ENCODE measurements at regions not wholly inside any gene's neighbourhood (a gene's known extent, or its start where the extent isn't known, plus 50 kb on each side); places are given as distances from the start of the nearest gene placed in this dataset.

GRCh38 chr16:75803753-75804152 is 77.5 kb upstream of the CPHXL start:
- TF ChIP-seq POLR2AphosphoS5 (IDR thresholded peaks at IDR 0.05) (no peak), EP300 (IDR thresholded peaks at IDR 0.05) (no peak), POLR2A (IDR thresholded peaks at IDR 0.05) (no peak), CTCF (IDR thresholded peaks at IDR 0.05) (no peak)
- Histone ChIP-seq H3K4me3 (no peak overlapping the region), H3K36me3 (no peaks in the 10 kb centered on the region), H3K4me1 (no peaks in the 10 kb centered on the region), H3K27ac (no peak overlapping the region), H3K27me3 (no peaks in the 10 kb centered on the region), H3K9me3 (no peaks in the 10 kb centered on the region)
- intact Hi-C loops (cut with DNase I): no loop called here
- DNase-seq: no peak
- 38 to 63% methylated on average over 1 of the region's 1 CpG for WGBS, 2 donors

GRCh38 chr16:75804368-75804767 is 78.1 kb upstream of the CPHXL start:
- intact Hi-C loops (cut with DNase I): no loop called here

GRCh38 chr16:75805946-75806345 is 79.7 kb upstream of the CPHXL start:
- Histone ChIP-seq H3K9me3 (no peaks in the 10 kb centered on the region), H3K27ac (no peak overlapping the region), H3K27me3 (no peaks in the 10 kb centered on the region), H3K4me3 (no peak overlapping the region), H3K36me3 (no peaks in the 10 kb centered on the region), H3K4me1 (no peaks in the 10 kb centered on the region)
- intact Hi-C loops (cut with DNase I): no loop called here
- no peak for TF ChIP-seq POLR2A (IDR thresholded peaks at IDR 0.05)
- TF ChIP-seq CTCF (IDR thresholded peaks at IDR 0.05): no peak
- no peak for TF ChIP-seq EP300 (IDR thresholded peaks at IDR 0.05)
- no peak for TF ChIP-seq POLR2AphosphoS5 (IDR thresholded peaks at IDR 0.05)
- WGBS, 2 donors: 68 to 84% methylated on average over 6 of the region's 6 CpGs
- DNase-seq: no peak

More at GRCh38 chr16:75804368-75804767, 78.1 kb upstream of the CPHXL start:
- no peaks in the 10 kb centered on the region for H3K4me1 ChIP-seq
- DNase-seq: no peak
- H3K9me3 ChIP-seq: no peaks in the 10 kb centered on the region
- no peaks in the 10 kb centered on the region for H3K36me3 ChIP-seq
- no peak for TF ChIP-seq POLR2AphosphoS5 (IDR thresholded peaks at IDR 0.05)
- TF ChIP-seq EP300 (IDR thresholded peaks at IDR 0.05): no peak
- TF ChIP-seq CTCF (IDR thresholded peaks at IDR 0.05): no peak
- no peak for TF ChIP-seq POLR2A (IDR thresholded peaks at IDR 0.05)
- 59 to 82% methylated on average over 3 of the region's 3 CpGs for WGBS, 2 donors
- no peak overlapping the region for H3K4me3 ChIP-seq
- no peak overlapping the region for H3K27ac ChIP-seq
- no peaks in the 10 kb centered on the region for H3K27me3 ChIP-seq

- intact Hi-C loops (cut with DNase I): no loop called here
- WGBS, 2 donors: 74 to 86% methylated on average over 9 of the region's 9 CpGs
- H3K36me3 ChIP-seq: no peaks in the 10 kb centered on the region
- H3K4me3 ChIP-seq: no peak overlapping the region
- no peak for DNase-seq
- no peaks in the 10 kb centered on the region for H3K4me1 ChIP-seq
- H3K9me3 ChIP-seq: no peaks in the 10 kb centered on the region
- no peak for TF ChIP-seq POLR2A (IDR thresholded peaks at IDR 0.05)
- TF ChIP-seq POLR2AphosphoS5 (IDR thresholded peaks at IDR 0.05): no peak
- TF ChIP-seq EP300 (IDR thresholded peaks at IDR 0.05): no peak
- no peak for TF ChIP-seq CTCF (IDR thresholded peaks at IDR 0.05)
- H3K27ac ChIP-seq: no peak overlapping the region
- no peaks in the 10 kb centered on the region for H3K27me3 ChIP-seq
These were observed 80.2 kb upstream of the CPHXL start for GRCh38 chr16:75806487-75806886.

- no peaks in the 10 kb centered on the region for H3K9me3 ChIP-seq
- H3K4me3 ChIP-seq: no peak overlapping the region
- no peak overlapping the region for H3K27ac ChIP-seq
- no peaks in the 10 kb centered on the region for H3K36me3 ChIP-seq
- TF ChIP-seq EP300 (IDR thresholded peaks at IDR 0.05): no peak
- TF ChIP-seq CTCF (IDR thresholded peaks at IDR 0.05): no peak
- TF ChIP-seq POLR2A (IDR thresholded peaks at IDR 0.05): no peak
- TF ChIP-seq POLR2AphosphoS5 (IDR thresholded peaks at IDR 0.05): no peak
- no peak for DNase-seq
- intact Hi-C loops (cut with DNase I): no loop called here
- no peaks in the 10 kb centered on the region for H3K27me3 ChIP-seq
- no peaks in the 10 kb centered on the region for H3K4me1 ChIP-seq
- WGBS, 2 donors: 71% methylated on average over 3 of the region's 3 CpGs
These were observed 84.1 kb upstream of the CPHXL start for GRCh38 chr16:75810342-75810741.

Data from sigmoid colon (tissue), 6 donors.